C4-2B (cell line): ENCODE measurements at regions not wholly inside any gene's neighbourhood (a gene's known extent, or its start where the extent isn't known, plus 50 kb on each side); places are given as distances from the start of the nearest gene placed in this dataset.

Source experiments
- ZFX ChIP-seq: fragments of 450-650 bp; IDR thresholded peaks from 2 replicates; pipeline ENCODE4 v1.6.1; 2017
- TF ChIP-seq, protein P1 (sequence below): fragments of 450-650 bp; conservative IDR thresholded peaks from 2 replicates; pipeline ENCODE4 v1.5.1; 2017; ENCODE audit warnings: mild to moderate bottlenecking

DNA sequence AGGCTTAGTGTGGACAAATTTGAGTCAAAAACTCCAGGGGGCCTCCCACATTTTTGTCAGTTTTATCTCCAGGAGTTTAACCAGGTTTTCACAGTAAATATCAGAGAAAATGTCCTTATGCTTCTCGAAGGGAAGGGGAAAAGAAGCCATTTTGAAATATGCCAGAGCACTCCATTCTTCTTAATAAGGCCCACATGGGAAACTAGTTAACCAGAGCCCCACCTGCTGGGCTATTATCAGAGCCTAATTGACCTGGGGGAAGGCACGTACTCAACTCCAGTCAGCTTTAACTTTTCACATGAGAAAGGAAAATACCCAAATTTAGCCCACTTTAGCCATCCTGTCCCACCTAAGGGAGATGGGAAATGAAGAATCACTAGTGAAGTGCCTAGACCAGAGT is 296.3 kb downstream of the PTBP2 start:
- TF ChIP-seq, protein P1, sequence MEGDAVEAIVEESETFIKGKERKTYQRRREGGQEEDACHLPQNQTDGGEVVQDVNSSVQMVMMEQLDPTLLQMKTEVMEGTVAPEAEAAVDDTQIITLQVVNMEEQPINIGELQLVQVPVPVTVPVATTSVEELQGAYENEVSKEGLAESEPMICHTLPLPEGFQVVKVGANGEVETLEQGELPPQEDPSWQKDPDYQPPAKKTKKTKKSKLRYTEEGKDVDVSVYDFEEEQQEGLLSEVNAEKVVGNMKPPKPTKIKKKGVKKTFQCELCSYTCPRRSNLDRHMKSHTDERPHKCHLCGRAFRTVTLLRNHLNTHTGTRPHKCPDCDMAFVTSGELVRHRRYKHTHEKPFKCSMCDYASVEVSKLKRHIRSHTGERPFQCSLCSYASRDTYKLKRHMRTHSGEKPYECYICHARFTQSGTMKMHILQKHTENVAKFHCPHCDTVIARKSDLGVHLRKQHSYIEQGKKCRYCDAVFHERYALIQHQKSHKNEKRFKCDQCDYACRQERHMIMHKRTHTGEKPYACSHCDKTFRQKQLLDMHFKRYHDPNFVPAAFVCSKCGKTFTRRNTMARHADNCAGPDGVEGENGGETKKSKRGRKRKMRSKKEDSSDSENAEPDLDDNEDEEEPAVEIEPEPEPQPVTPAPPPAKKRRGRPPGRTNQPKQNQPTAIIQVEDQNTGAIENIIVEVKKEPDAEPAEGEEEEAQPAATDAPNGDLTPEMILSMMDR = peak; percentile 26; the same call in 1 of the 2 replicates
- TF ChIP-seq ZFX = no peak
